ENCODE measurements at regions not wholly inside any gene's neighbourhood (a gene's known extent, or its start where the extent isn't known, plus 50 kb on each side); places are given as distances from the start of the nearest gene placed in this dataset.

GRCh38 chr11:37613031-37613430, 1015.0 kb upstream of the RAG2 start:
- Mint-ChIP-seq H3K36me3 (no peaks in the 10 kb centered on the region), H3K4me3 (no peak overlapping the region), H3K27me3 (no peaks in the 10 kb centered on the region), H3K4me1 (no peaks in the 10 kb centered on the region), H3K9me3 (peaks cover 0 to 21% (median 8%) of the 10 kb centered on the region in 8 donors), H3K27ac (no peak overlapping the region)
- no peaks in the 10 kb centered on the region for H3K9me3 ChIP-seq (ENCODE audit: control insufficient read depth in 1 of 2, low read length in 2 of 2)
- H3K27me3 ChIP-seq (ENCODE audit: insufficient read depth, low read length) = no peaks in the 10 kb centered on the region
- ChIA-PET POLR2A (ENCODE audit: partially characterized antibody) (no interaction called here), CTCF (ENCODE audit: partially characterized antibody) (no interaction called here)
- no peak for DNase-seq
- intact Hi-C loops (cut with micrococcal nuclease) = no loop called here
- no peaks in the 10 kb centered on the region for H3K36me3 ChIP-seq (ENCODE audit: insufficient read depth, low read length)
- H3K4me1 ChIP-seq (ENCODE audit: insufficient read depth, low read length) = no peaks in the 10 kb centered on the region
- H3K4me3 ChIP-seq (ENCODE audit: low read length in 2 of 2) = no peak overlapping the region
- no peak overlapping the region for H3K27ac ChIP-seq (ENCODE audit: low read depth, low read length)

- Mint-ChIP-seq H3K4me1 (no peaks in the 10 kb centered on the region), H3K4me3 (no peak overlapping the region), H3K27me3 (no peaks in the 10 kb centered on the region), H3K36me3 (no peaks in the 10 kb centered on the region), H3K9me3 (peaks cover 0 to 18% (median 5%) of the 10 kb centered on the region in 8 donors), H3K27ac (no peak overlapping the region)
- no peak overlapping the region for H3K4me3 ChIP-seq (ENCODE audit: low read length in 2 of 2)
- ChIA-PET POLR2A (ENCODE audit: partially characterized antibody) (no interaction called here), CTCF (ENCODE audit: partially characterized antibody) (no interaction called here)
- H3K36me3 ChIP-seq (ENCODE audit: insufficient read depth, low read length) = no peaks in the 10 kb centered on the region
- intact Hi-C loops (cut with micrococcal nuclease) = no loop called here
- H3K27me3 ChIP-seq (ENCODE audit: insufficient read depth, low read length) = no peaks in the 10 kb centered on the region
- H3K9me3 ChIP-seq (ENCODE audit: control insufficient read depth in 1 of 2, low read length in 2 of 2) = no peaks in the 10 kb centered on the region
- no peaks in the 10 kb centered on the region for H3K4me1 ChIP-seq (ENCODE audit: insufficient read depth, low read length)
- no peak for DNase-seq
- H3K27ac ChIP-seq (ENCODE audit: low read depth, low read length) = no peak overlapping the region
Observed at GRCh38 chr11:37612146-37612545, 1014.1 kb upstream of the RAG2 start.

- intact Hi-C loops (cut with micrococcal nuclease) = no loop called here
- POLR2A ChIA-PET (ENCODE audit: partially characterized antibody) = no interaction called here
- no peaks in the 10 kb centered on the region for H3K4me1 Mint-ChIP-seq
Observed at GRCh38 chr11:37605229-37605628, 1007.2 kb upstream of the RAG2 start.

GRCh38 chr11:37598381-37598780, 1000.3 kb upstream of the RAG2 start:
- H3K9me3 Mint-ChIP-seq = peaks cover 5 to 22% (median 14%) of the 10 kb centered on the region in 8 donors
- H3K27me3 Mint-ChIP-seq = no peaks in the 10 kb centered on the region

More at GRCh38 chr11:37605229-37605628, 1007.2 kb upstream of the RAG2 start:
- H3K4me3 Mint-ChIP-seq = no peak overlapping the region
- peaks cover 6 to 31% (median 20%) of the 10 kb centered on the region in 8 donors for H3K9me3 Mint-ChIP-seq
- no peak overlapping the region for H3K4me3 ChIP-seq (ENCODE audit: low read length in 2 of 2)
- H3K27me3 Mint-ChIP-seq = no peaks in the 10 kb centered on the region
- H3K27ac Mint-ChIP-seq = no peak overlapping the region
- H3K27ac ChIP-seq (ENCODE audit: low read depth, low read length) = no peak overlapping the region
- H3K27me3 ChIP-seq (ENCODE audit: insufficient read depth, low read length) = no peaks in the 10 kb centered on the region
- DNase-seq = no peak
- CTCF ChIA-PET (ENCODE audit: partially characterized antibody) = no interaction called here
- no peaks in the 10 kb centered on the region for H3K4me1 ChIP-seq (ENCODE audit: insufficient read depth, low read length)
- H3K9me3 ChIP-seq (ENCODE audit: control insufficient read depth in 1 of 2, low read length in 2 of 2) = no peaks in the 10 kb centered on the region
- H3K36me3 Mint-ChIP-seq = no peaks in the 10 kb centered on the region
- no peaks in the 10 kb centered on the region for H3K36me3 ChIP-seq (ENCODE audit: insufficient read depth, low read length)

GRCh38 chr11:37597776-37598175, 999.7 kb upstream of the RAG2 start:
- H3K27me3 Mint-ChIP-seq = no peaks in the 10 kb centered on the region
- Histone ChIP-seq H3K9me3 (ENCODE audit: control insufficient read depth in 1 of 2, low read length in 2 of 2) (peaks cover 0 to 3% of the 10 kb centered on the region in 2 donors), H3K27ac (ENCODE audit: low read depth, low read length) (no peak overlapping the region), H3K36me3 (ENCODE audit: insufficient read depth, low read length) (no peaks in the 10 kb centered on the region), H3K4me3 (ENCODE audit: low read length in 2 of 2) (no peak overlapping the region), H3K4me1 (ENCODE audit: insufficient read depth, low read length) (no peaks in the 10 kb centered on the region), H3K27me3 (ENCODE audit: insufficient read depth, low read length) (no peaks in the 10 kb centered on the region)
- intact Hi-C loops (cut with micrococcal nuclease) = no loop called here
- CTCF ChIA-PET (ENCODE audit: partially characterized antibody) = no interaction called here
- no peak for DNase-seq
- no peaks in the 10 kb centered on the region for H3K36me3 Mint-ChIP-seq
- no peak overlapping the region for H3K27ac Mint-ChIP-seq
- H3K4me1 Mint-ChIP-seq = no peaks in the 10 kb centered on the region
- H3K9me3 Mint-ChIP-seq = peaks cover 3 to 18% (median 12%) of the 10 kb centered on the region in 8 donors
- H3K4me3 Mint-ChIP-seq = no peak overlapping the region
- POLR2A ChIA-PET (ENCODE audit: partially characterized antibody) = no interaction called here

More at GRCh38 chr11:37598381-37598780, 1000.3 kb upstream of the RAG2 start:
- Histone ChIP-seq H3K27ac (ENCODE audit: low read depth, low read length) (no peak overlapping the region), H3K9me3 (ENCODE audit: control insufficient read depth in 1 of 2, low read length in 2 of 2) (peaks cover 0 to 3% of the 10 kb centered on the region in 2 donors), H3K27me3 (ENCODE audit: insufficient read depth, low read length) (no peaks in the 10 kb centered on the region), H3K36me3 (ENCODE audit: insufficient read depth, low read length) (no peaks in the 10 kb centered on the region), H3K4me1 (ENCODE audit: insufficient read depth, low read length) (no peaks in the 10 kb centered on the region), H3K4me3 (ENCODE audit: low read length in 2 of 2) (no peak overlapping the region)
- Mint-ChIP-seq H3K4me3 (no peak overlapping the region), H3K27ac (no peak overlapping the region), H3K36me3 (no peaks in the 10 kb centered on the region), H3K4me1 (no peaks in the 10 kb centered on the region)
- ChIA-PET CTCF (ENCODE audit: partially characterized antibody) (no interaction called here), POLR2A (ENCODE audit: partially characterized antibody) (no interaction called here)
- intact Hi-C loops (cut with micrococcal nuclease) = no loop called here
- DNase-seq = no peak

- CTCF ChIA-PET (ENCODE audit: partially characterized antibody) = no interaction called here
- intact Hi-C loops (cut with micrococcal nuclease) = no loop called here
- Mint-ChIP-seq H3K27ac (no peak overlapping the region), H3K4me3 (no peak overlapping the region), H3K9me3 (peaks cover 0 to 15% (median 5%) of the 10 kb centered on the region in 8 donors), H3K36me3 (no peaks in the 10 kb centered on the region), H3K27me3 (no peaks in the 10 kb centered on the region), H3K4me1 (no peaks in the 10 kb centered on the region)
- Histone ChIP-seq H3K36me3 (ENCODE audit: insufficient read depth, low read length) (no peaks in the 10 kb centered on the region), H3K27ac (ENCODE audit: low read depth, low read length) (no peak overlapping the region), H3K9me3 (ENCODE audit: control insufficient read depth in 1 of 2, low read length in 2 of 2) (peaks cover 0 to 3% of the 10 kb centered on the region in 2 donors), H3K4me1 (ENCODE audit: insufficient read depth, low read length) (no peaks in the 10 kb centered on the region), H3K4me3 (ENCODE audit: low read length in 2 of 2) (no peak overlapping the region), H3K27me3 (ENCODE audit: insufficient read depth, low read length) (no peaks in the 10 kb centered on the region)
- POLR2A ChIA-PET (ENCODE audit: partially characterized antibody) = no interaction called here
- DNase-seq = no peak
Observed at GRCh38 chr11:37595845-37596244, 997.8 kb upstream of the RAG2 start.

- H3K4me1 ChIP-seq (ENCODE audit: insufficient read depth, low read length) = no peaks in the 10 kb centered on the region
- no peaks in the 10 kb centered on the region for H3K27me3 ChIP-seq (ENCODE audit: insufficient read depth, low read length)
- Mint-ChIP-seq H3K27me3 (no peaks in the 10 kb centered on the region), H3K27ac (no peak overlapping the region), H3K4me1 (no peaks in the 10 kb centered on the region), H3K4me3 (no peak overlapping the region), H3K36me3 (no peaks in the 10 kb centered on the region), H3K9me3 (peaks cover 7 to 16% (median 11%) of the 10 kb centered on the region in 8 donors)
- DNase-seq = no peak
- H3K27ac ChIP-seq (ENCODE audit: low read depth, low read length) = no peak overlapping the region
- H3K36me3 ChIP-seq (ENCODE audit: insufficient read depth, low read length) = no peaks in the 10 kb centered on the region
- ChIA-PET CTCF (ENCODE audit: partially characterized antibody) (no interaction called here), POLR2A (ENCODE audit: partially characterized antibody) (no interaction called here)
- H3K9me3 ChIP-seq (ENCODE audit: control insufficient read depth in 1 of 2, low read length in 2 of 2) = no peaks in the 10 kb centered on the region
- intact Hi-C loops (cut with micrococcal nuclease) = no loop called here
- H3K4me3 ChIP-seq (ENCODE audit: low read length in 2 of 2) = no peak overlapping the region
Observed at GRCh38 chr11:37574361-37574760, 976.3 kb upstream of the RAG2 start.

GRCh38 chr11:37572491-37573171, 974.6 kb upstream of the RAG2 start:
- no peaks in the 10 kb centered on the region for H3K9me3 ChIP-seq (ENCODE audit: control insufficient read depth in 1 of 2, low read length in 2 of 2)
- DNase-seq = no peak
- intact Hi-C loops (cut with micrococcal nuclease) = no loop called here
- H3K27ac ChIP-seq (ENCODE audit: low read depth, low read length) = no peak overlapping the region
- ChIA-PET CTCF (ENCODE audit: partially characterized antibody) (no interaction called here), POLR2A (ENCODE audit: partially characterized antibody) (no interaction called here)
- Mint-ChIP-seq H3K27me3 (no peaks in the 10 kb centered on the region), H3K9me3 (peaks cover 4 to 18% (median 9%) of the 10 kb centered on the region in 8 donors), H3K4me3 (no peak overlapping the region), H3K36me3 (no peaks in the 10 kb centered on the region), H3K27ac (no peak overlapping the region), H3K4me1 (no peaks in the 10 kb centered on the region)
- no peaks in the 10 kb centered on the region for H3K27me3 ChIP-seq (ENCODE audit: insufficient read depth, low read length)
- H3K4me3 ChIP-seq (ENCODE audit: low read length in 2 of 2) = no peak overlapping the region
- no peaks in the 10 kb centered on the region for H3K4me1 ChIP-seq (ENCODE audit: insufficient read depth, low read length)
- H3K36me3 ChIP-seq (ENCODE audit: insufficient read depth, low read length) = no peaks in the 10 kb centered on the region

Measured in CD4-positive, alpha-beta memory T cell (primary cell).